ENCODE measurements at regions not wholly inside any gene's neighbourhood (a gene's known extent, or its start where the extent isn't known, plus 50 kb on each side); places are given as distances from the start of the nearest gene placed in this dataset.

DNA sequence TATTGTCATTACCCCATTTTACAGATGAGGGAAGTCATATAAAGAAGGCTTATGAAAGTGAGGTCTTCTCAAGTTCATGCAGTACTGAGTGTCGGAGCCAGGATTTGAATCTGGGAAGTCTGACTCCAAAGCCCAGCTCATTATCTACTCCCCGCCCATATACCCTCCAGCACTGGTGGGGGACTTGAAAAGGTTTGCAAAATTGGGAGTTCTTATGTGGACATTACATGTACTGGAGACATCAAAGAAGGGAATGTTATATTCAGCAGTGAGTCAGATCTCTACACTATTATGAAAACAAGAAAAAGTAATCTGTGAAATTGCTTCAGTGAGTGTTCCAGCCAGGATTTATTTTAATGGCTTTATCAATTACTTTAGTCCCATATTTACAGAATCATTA, 185.2 kb upstream of the CADPS start:
- TF ChIP-seq, protein P1, sequence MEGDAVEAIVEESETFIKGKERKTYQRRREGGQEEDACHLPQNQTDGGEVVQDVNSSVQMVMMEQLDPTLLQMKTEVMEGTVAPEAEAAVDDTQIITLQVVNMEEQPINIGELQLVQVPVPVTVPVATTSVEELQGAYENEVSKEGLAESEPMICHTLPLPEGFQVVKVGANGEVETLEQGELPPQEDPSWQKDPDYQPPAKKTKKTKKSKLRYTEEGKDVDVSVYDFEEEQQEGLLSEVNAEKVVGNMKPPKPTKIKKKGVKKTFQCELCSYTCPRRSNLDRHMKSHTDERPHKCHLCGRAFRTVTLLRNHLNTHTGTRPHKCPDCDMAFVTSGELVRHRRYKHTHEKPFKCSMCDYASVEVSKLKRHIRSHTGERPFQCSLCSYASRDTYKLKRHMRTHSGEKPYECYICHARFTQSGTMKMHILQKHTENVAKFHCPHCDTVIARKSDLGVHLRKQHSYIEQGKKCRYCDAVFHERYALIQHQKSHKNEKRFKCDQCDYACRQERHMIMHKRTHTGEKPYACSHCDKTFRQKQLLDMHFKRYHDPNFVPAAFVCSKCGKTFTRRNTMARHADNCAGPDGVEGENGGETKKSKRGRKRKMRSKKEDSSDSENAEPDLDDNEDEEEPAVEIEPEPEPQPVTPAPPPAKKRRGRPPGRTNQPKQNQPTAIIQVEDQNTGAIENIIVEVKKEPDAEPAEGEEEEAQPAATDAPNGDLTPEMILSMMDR (IDR thresholded peaks at IDR 0.05): no peak
- TF ChIP-seq EZH2 (IDR thresholded peaks at IDR 0.05) (no peak), EZH2phosphoT487 (IDR thresholded peaks at IDR 0.05) (no peak)

All from neural progenitor cell (in vitro differentiated cells).